ENCODE measurements at regions not wholly inside any gene's neighbourhood (a gene's known extent, or its start where the extent isn't known, plus 50 kb on each side); places are given as distances from the start of the nearest gene placed in this dataset.

GRCh38 chr3:5442106-5442785 is 254.7 kb downstream of the EDEM1 start:
- TF ChIP-seq GATA2 (IDR thresholded peaks at IDR 0.05; ENCODE audit: low read depth, low read length), result no peak
- no peak for TF ChIP-seq GATA3 (IDR thresholded peaks at IDR 0.05; ENCODE audit: low read depth, low read length)

GRCh38 chr3:5442786-5443138 is 255.3 kb downstream of the EDEM1 start:
- TF ChIP-seq GATA2 (IDR thresholded peaks at IDR 0.05; ENCODE audit: low read depth, low read length) (no peak), GATA3 (IDR thresholded peaks at IDR 0.05; ENCODE audit: low read depth, low read length) (no peak)

GRCh38 chr3:5444253-5444652 is 256.7 kb downstream of the EDEM1 start:
- TF ChIP-seq GATA3 (IDR thresholded peaks at IDR 0.05; ENCODE audit: low read depth, low read length) (no peak), GATA2 (IDR thresholded peaks at IDR 0.05; ENCODE audit: low read depth, low read length) (no peak)

- no peak for TF ChIP-seq GATA2 (IDR thresholded peaks at IDR 0.05; ENCODE audit: low read depth, low read length)
- TF ChIP-seq GATA3 (IDR thresholded peaks at IDR 0.05; ENCODE audit: low read depth, low read length), result no peak
These were observed 258.2 kb downstream of the EDEM1 start for GRCh38 chr3:5445676-5446201.

- no peak for TF ChIP-seq GATA3 (IDR thresholded peaks at IDR 0.05; ENCODE audit: low read depth, low read length)
These were observed 260.7 kb downstream of the EDEM1 start for GRCh38 chr3:5448246-5448645.

GRCh38 chr3:5448816-5449215 is 261.3 kb downstream of the EDEM1 start:
- TF ChIP-seq GATA2 (IDR thresholded peaks at IDR 0.05; ENCODE audit: low read depth, low read length), result no peak
- TF ChIP-seq GATA3 (IDR thresholded peaks at IDR 0.05; ENCODE audit: low read depth, low read length), result no peak

GRCh38 chr3:5456199-5456598 is 268.7 kb downstream of the EDEM1 start:
- TF ChIP-seq GATA3 (IDR thresholded peaks at IDR 0.05; ENCODE audit: low read depth, low read length) (no peak), GATA2 (IDR thresholded peaks at IDR 0.05; ENCODE audit: low read depth, low read length) (no peak)

GRCh38 chr3:5458526-5458925 is 271.0 kb downstream of the EDEM1 start:
- TF ChIP-seq GATA3 (IDR thresholded peaks at IDR 0.05; ENCODE audit: low read depth, low read length) (no peak), GATA2 (IDR thresholded peaks at IDR 0.05; ENCODE audit: low read depth, low read length) (no peak)

GRCh38 chr3:5462086-5462485 is 274.6 kb downstream of the EDEM1 start:
- TF ChIP-seq GATA3 (IDR thresholded peaks at IDR 0.05; ENCODE audit: low read depth, low read length) (no peak), GATA2 (IDR thresholded peaks at IDR 0.05; ENCODE audit: low read depth, low read length) (no peak)

- no peak for TF ChIP-seq GATA3 (IDR thresholded peaks at IDR 0.05; ENCODE audit: low read depth, low read length)
- no peak for TF ChIP-seq GATA2 (IDR thresholded peaks at IDR 0.05; ENCODE audit: low read depth, low read length)
These were observed 276.5 kb downstream of the EDEM1 start for GRCh38 chr3:5463991-5464390.

GRCh38 chr3:5464649-5465048 is 277.1 kb downstream of the EDEM1 start:
- TF ChIP-seq GATA2 (IDR thresholded peaks at IDR 0.05; ENCODE audit: low read depth, low read length), result no peak
- no peak for TF ChIP-seq GATA3 (IDR thresholded peaks at IDR 0.05; ENCODE audit: low read depth, low read length)

GRCh38 chr3:5465183-5465582 is 277.7 kb downstream of the EDEM1 start:
- TF ChIP-seq GATA2 (IDR thresholded peaks at IDR 0.05; ENCODE audit: low read depth, low read length), result no peak
- no peak for TF ChIP-seq GATA3 (IDR thresholded peaks at IDR 0.05; ENCODE audit: low read depth, low read length)

GRCh38 chr3:5466065-5466464 is 278.6 kb downstream of the EDEM1 start:
- TF ChIP-seq GATA3 (IDR thresholded peaks at IDR 0.05; ENCODE audit: low read depth, low read length) (no peak), GATA2 (IDR thresholded peaks at IDR 0.05; ENCODE audit: low read depth, low read length) (no peak)

- TF ChIP-seq GATA3 (IDR thresholded peaks at IDR 0.05; ENCODE audit: low read depth, low read length) (no peak), GATA2 (IDR thresholded peaks at IDR 0.05; ENCODE audit: low read depth, low read length) (no peak)
These were observed 279.2 kb downstream of the EDEM1 start for GRCh38 chr3:5466717-5467116.

GRCh38 chr3:5473471-5473870 is 286.0 kb downstream of the EDEM1 start:
- TF ChIP-seq GATA3 (IDR thresholded peaks at IDR 0.05; ENCODE audit: low read depth, low read length) (no peak), GATA2 (IDR thresholded peaks at IDR 0.05; ENCODE audit: low read depth, low read length) (no peak)

- no peak for TF ChIP-seq GATA3 (IDR thresholded peaks at IDR 0.05; ENCODE audit: low read depth, low read length)
- TF ChIP-seq GATA2 (IDR thresholded peaks at IDR 0.05; ENCODE audit: low read depth, low read length), result no peak
These were observed 288.9 kb downstream of the EDEM1 start for GRCh38 chr3:5476403-5476802.
